SKM-1 (cell line): ENCODE measurements at regions not wholly inside any gene's neighbourhood (a gene's known extent, or its start where the extent isn't known, plus 50 kb on each side); places are given as distances from the start of the nearest gene placed in this dataset.

Source experiments
- DNase-seq: peaks from one replicate; lab custom pipeline; 2025; ENCODE audit not compliant: unreplicated experiment; lab: John Stamatoyannopoulos, UW

- no peak for DNase-seq
Observed at GRCh38 chr18:44518666-44519065, 162.0 kb upstream of the SETBP1 start.

- no peak for DNase-seq
Observed at GRCh38 chr18:44520981-44521667, 159.6 kb upstream of the SETBP1 start.

GRCh38 chr18:44521668-44522022, 159.0 kb upstream of the SETBP1 start:
- no peak for DNase-seq

GRCh38 chr18:44526705-44527415, 153.8 kb upstream of the SETBP1 start:
- no peak for DNase-seq

GRCh38 chr18:44533071-44533470, 147.6 kb upstream of the SETBP1 start:
- no peak for DNase-seq

- no peak for DNase-seq
Observed at GRCh38 chr18:44536046-44536445, 144.6 kb upstream of the SETBP1 start.

GRCh38 chr18:44536619-44537018, 144.1 kb upstream of the SETBP1 start:
- DNase-seq = no peak

- no peak for DNase-seq
Observed at GRCh38 chr18:44537526-44537925, 143.2 kb upstream of the SETBP1 start.

- DNase-seq = no peak
Observed at GRCh38 chr18:44539926-44540325, 140.8 kb upstream of the SETBP1 start.

- DNase-seq = no peak
Observed at GRCh38 chr18:44541159-44541558, 139.5 kb upstream of the SETBP1 start.

GRCh38 chr18:44541781-44542180, 138.9 kb upstream of the SETBP1 start:
- DNase-seq = no peak

- no peak for DNase-seq
Observed at GRCh38 chr18:44543387-44543786, 137.3 kb upstream of the SETBP1 start.

GRCh38 chr18:44545359-44545985, 135.2 kb upstream of the SETBP1 start:
- DNase-seq = no peak

GRCh38 chr18:44546954-44547353, 133.7 kb upstream of the SETBP1 start:
- no peak for DNase-seq

- DNase-seq = no peak
Observed at GRCh38 chr18:44548291-44549221, 132.1 kb upstream of the SETBP1 start.

- DNase-seq = no peak
Observed at GRCh38 chr18:44552706-44553105, 128.0 kb upstream of the SETBP1 start.

- DNase-seq = no peak
Observed at GRCh38 chr18:44556296-44556695, 124.4 kb upstream of the SETBP1 start.

GRCh38 chr18:44557616-44558151, 123.0 kb upstream of the SETBP1 start:
- no peak for DNase-seq

GRCh38 chr18:44558767-44559166, 121.9 kb upstream of the SETBP1 start:
- no peak for DNase-seq

- no peak for DNase-seq
Observed at GRCh38 chr18:44562986-44563385, 117.7 kb upstream of the SETBP1 start.

GRCh38 chr18:44564922-44565321, 115.8 kb upstream of the SETBP1 start:
- no peak for DNase-seq
